ENCODE measurements at regions not wholly inside any gene's neighbourhood (a gene's known extent, or its start where the extent isn't known, plus 50 kb on each side); places are given as distances from the start of the nearest gene placed in this dataset.

GRCh38 chrX:43025806-43026315 lies 247.9 kb upstream of the PPP1R2C start:
- Mint-ChIP-seq H3K4me1 (no peaks in the 10 kb centered on the region), H3K4me3 (no peak overlapping the region), H3K9me3 (peaks cover 5% of the 10 kb centered on the region), H3K36me3 (peaks cover 6% of the 10 kb centered on the region), H3K27me3 (no peaks in the 10 kb centered on the region), H3K27ac (no peak overlapping the region)
- no peak for ATAC-seq

- peaks cover 2% of the 10 kb centered on the region for H3K9me3 Mint-ChIP-seq
Measured at GRCh38 chrX:43064096-43064495, 286.1 kb upstream of the PPP1R2C start.

GRCh38 chrX:43065978-43066377 lies 288.0 kb upstream of the PPP1R2C start:
- Mint-ChIP-seq H3K36me3 (no peaks in the 10 kb centered on the region), H3K4me3 (no peak overlapping the region), H3K27ac (no peak overlapping the region)

More at GRCh38 chrX:43064096-43064495, 286.1 kb upstream of the PPP1R2C start:
- Mint-ChIP-seq H3K27ac (no peak overlapping the region), H3K4me1 (no peaks in the 10 kb centered on the region), H3K27me3 (no peaks in the 10 kb centered on the region), H3K36me3 (no peaks in the 10 kb centered on the region), H3K4me3 (no peak overlapping the region)
- no peak for ATAC-seq

GRCh38 chrX:43068639-43069038 lies 290.7 kb upstream of the PPP1R2C start:
- no peak for ATAC-seq
- no peaks in the 10 kb centered on the region for H3K4me1 Mint-ChIP-seq
- no peaks in the 10 kb centered on the region for H3K9me3 Mint-ChIP-seq
- H3K36me3 Mint-ChIP-seq = no peaks in the 10 kb centered on the region
- no peak overlapping the region for H3K4me3 Mint-ChIP-seq
- no peak overlapping the region for H3K27ac Mint-ChIP-seq
- H3K27me3 Mint-ChIP-seq = no peaks in the 10 kb centered on the region

More at GRCh38 chrX:43065978-43066377, 288.0 kb upstream of the PPP1R2C start:
- Mint-ChIP-seq H3K9me3 (no peaks in the 10 kb centered on the region), H3K27me3 (no peaks in the 10 kb centered on the region), H3K4me1 (no peaks in the 10 kb centered on the region)
- ATAC-seq = no peak

GRCh38 chrX:43083016-43083415 lies 305.1 kb upstream of the PPP1R2C start:
- no peaks in the 10 kb centered on the region for H3K4me1 Mint-ChIP-seq
- H3K4me3 Mint-ChIP-seq = no peak overlapping the region
- no peaks in the 10 kb centered on the region for H3K36me3 Mint-ChIP-seq
- peaks cover 2% of the 10 kb centered on the region for H3K9me3 Mint-ChIP-seq
- ATAC-seq = no peak
- no peaks in the 10 kb centered on the region for H3K27me3 Mint-ChIP-seq
- no peak overlapping the region for H3K27ac Mint-ChIP-seq

- Mint-ChIP-seq H3K27me3 (no peaks in the 10 kb centered on the region), H3K4me1 (no peaks in the 10 kb centered on the region), H3K27ac (no peak overlapping the region), H3K4me3 (no peak overlapping the region), H3K9me3 (no peaks in the 10 kb centered on the region), H3K36me3 (no peaks in the 10 kb centered on the region)
- ATAC-seq = no peak
Measured at GRCh38 chrX:43087830-43088229, 309.9 kb upstream of the PPP1R2C start.

GRCh38 chrX:43096830-43097229 lies 318.9 kb upstream of the PPP1R2C start:
- Mint-ChIP-seq H3K4me3 (peak overlapping the region; percentile 36), H3K27ac (no peak overlapping the region), H3K36me3 (no peaks in the 10 kb centered on the region), H3K9me3 (no peaks in the 10 kb centered on the region), H3K27me3 (no peaks in the 10 kb centered on the region), H3K4me1 (peaks cover 7% of the 10 kb centered on the region)
- ATAC-seq = no peak

GRCh38 chrX:43106009-43106408 lies 328.0 kb upstream of the PPP1R2C start:
- Mint-ChIP-seq H3K27me3 (no peaks in the 10 kb centered on the region), H3K9me3 (no peaks in the 10 kb centered on the region), H3K36me3 (no peaks in the 10 kb centered on the region), H3K27ac (no peak overlapping the region), H3K4me3 (no peak overlapping the region), H3K4me1 (no peaks in the 10 kb centered on the region)
- ATAC-seq = no peak

- no peak for ATAC-seq
- Mint-ChIP-seq H3K36me3 (no peaks in the 10 kb centered on the region), H3K9me3 (no peaks in the 10 kb centered on the region), H3K4me3 (no peak overlapping the region), H3K27ac (no peak overlapping the region), H3K4me1 (peaks cover 2% of the 10 kb centered on the region), H3K27me3 (no peaks in the 10 kb centered on the region)
Measured at GRCh38 chrX:43108828-43109227, 330.9 kb upstream of the PPP1R2C start.

- H3K9me3 Mint-ChIP-seq = no peaks in the 10 kb centered on the region
- H3K4me3 Mint-ChIP-seq = no peak overlapping the region
- no peaks in the 10 kb centered on the region for H3K4me1 Mint-ChIP-seq
- no peak for ATAC-seq
- H3K36me3 Mint-ChIP-seq = no peaks in the 10 kb centered on the region
- no peaks in the 10 kb centered on the region for H3K27me3 Mint-ChIP-seq
- peak overlapping the region; percentile 69 for H3K27ac Mint-ChIP-seq
Measured at GRCh38 chrX:43121637-43122036, 343.7 kb upstream of the PPP1R2C start.

- no peak overlapping the region for H3K27ac Mint-ChIP-seq
- H3K4me1 Mint-ChIP-seq = no peaks in the 10 kb centered on the region
- H3K27me3 Mint-ChIP-seq = no peaks in the 10 kb centered on the region
Measured at GRCh38 chrX:43139645-43140044, 361.7 kb upstream of the PPP1R2C start.

GRCh38 chrX:43140582-43140981 lies 362.6 kb upstream of the PPP1R2C start:
- Mint-ChIP-seq H3K27ac (no peak overlapping the region), H3K27me3 (no peaks in the 10 kb centered on the region), H3K9me3 (no peaks in the 10 kb centered on the region), H3K36me3 (no peaks in the 10 kb centered on the region), H3K4me3 (no peak overlapping the region), H3K4me1 (no peaks in the 10 kb centered on the region)
- ATAC-seq = no peak

More at GRCh38 chrX:43139645-43140044, 361.7 kb upstream of the PPP1R2C start:
- Mint-ChIP-seq H3K9me3 (peaks cover 3% of the 10 kb centered on the region), H3K4me3 (no peak overlapping the region), H3K36me3 (no peaks in the 10 kb centered on the region)
- ATAC-seq = no peak

- Mint-ChIP-seq H3K36me3 (no peaks in the 10 kb centered on the region), H3K9me3 (no peaks in the 10 kb centered on the region), H3K4me1 (no peaks in the 10 kb centered on the region), H3K27ac (no peak overlapping the region), H3K4me3 (no peak overlapping the region), H3K27me3 (no peaks in the 10 kb centered on the region)
- ATAC-seq = no peak
Measured at GRCh38 chrX:43141885-43142284, 363.9 kb upstream of the PPP1R2C start.

- Mint-ChIP-seq H3K9me3 (peaks cover 6% of the 10 kb centered on the region), H3K4me1 (peaks cover 17% of the 10 kb centered on the region), H3K4me3 (no peak overlapping the region), H3K36me3 (peaks cover 6% of the 10 kb centered on the region), H3K27ac (no peak overlapping the region), H3K27me3 (no peaks in the 10 kb centered on the region)
- ATAC-seq = no peak
Measured at GRCh38 chrX:43148305-43148704, 370.3 kb upstream of the PPP1R2C start.

GRCh38 chrX:43165343-43165920 lies 387.5 kb upstream of the PPP1R2C start:
- Mint-ChIP-seq H3K27me3 (no peaks in the 10 kb centered on the region), H3K4me3 (no peak overlapping the region), H3K27ac (no peak overlapping the region), H3K4me1 (peaks cover 10% of the 10 kb centered on the region), H3K9me3 (peaks cover 3% of the 10 kb centered on the region), H3K36me3 (no peaks in the 10 kb centered on the region)
- ATAC-seq = no peak

- Mint-ChIP-seq H3K9me3 (peaks cover 3% of the 10 kb centered on the region), H3K4me3 (no peak overlapping the region), H3K27ac (no peak overlapping the region), H3K27me3 (no peaks in the 10 kb centered on the region), H3K4me1 (peaks cover 10% of the 10 kb centered on the region), H3K36me3 (no peaks in the 10 kb centered on the region)
- ATAC-seq = no peak
Measured at GRCh38 chrX:43166874-43167273, 388.9 kb upstream of the PPP1R2C start.

Measured in stimulated activated memory B cell treated with anti-CD40 and anti-IgM and Interleukin-4, amounts not matched to agents 10 μg/mL and 1 μg/mL and 100 μg/mL, for 72 hours (primary cell).